Endometrium (tissue), 2 donors: ENCODE measurements at regions not wholly inside any gene's neighbourhood (a gene's known extent, or its start where the extent isn't known, plus 50 kb on each side); places are given as distances from the start of the nearest gene placed in this dataset.
"Not testable (repeated sequence)": the region's sequence is repeated elsewhere in the genome, so short reads cannot be mapped to it uniquely, and the experiment has no call there.

Source experiments
- FAIRE-seq: peaks from 2 replicates; lab custom pipeline; 2012; peaks lifted over from hg19 to GRCh38; lab: Jason Lieb, UNC
- donor health status: control.
- donor health status: control.

GRCh38 chrX:124238268-124238667 is 94.2 kb upstream of the TEX13D start:
- FAIRE-seq, result no peak

GRCh38 chrX:124239324-124239723 is 93.1 kb upstream of the TEX13D start:
- FAIRE-seq, result no peak

DNA sequence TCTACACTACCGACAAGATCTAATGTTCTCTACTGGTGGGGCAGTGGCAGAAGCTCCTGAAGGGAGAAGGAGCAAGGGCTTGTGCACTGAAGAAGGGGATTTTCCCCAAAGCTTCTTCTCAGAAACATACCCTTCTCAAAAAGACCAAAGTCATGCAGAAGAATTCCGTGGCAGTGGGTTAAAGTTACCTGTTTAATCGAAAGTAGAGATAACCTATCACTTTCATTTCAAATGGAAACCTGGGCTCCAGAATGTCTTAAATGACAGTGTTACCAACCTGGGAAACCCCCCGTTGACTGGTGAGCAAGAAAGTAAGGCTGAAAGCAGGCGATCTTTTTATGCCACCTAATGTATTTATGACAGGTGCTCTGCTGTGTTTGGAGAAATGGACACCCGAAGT is 92.5 kb upstream of the TEX13D start:
- FAIRE-seq, result no peak

GRCh38 chrX:124240422-124240821 is 92.0 kb upstream of the TEX13D start:
- FAIRE-seq, result no peak

- FAIRE-seq, result peak; percentile 39
Measured at GRCh38 chrX:124242131-124242530, 90.3 kb upstream of the TEX13D start.

GRCh38 chrX:124249345-124249744 is 83.1 kb upstream of the TEX13D start:
- FAIRE-seq, result no peak

- FAIRE-seq, result no peak
Measured at GRCh38 chrX:124250835-124251437, 81.5 kb upstream of the TEX13D start.

- FAIRE-seq, result no peak
Measured at GRCh38 chrX:124254611-124255010, 77.8 kb upstream of the TEX13D start.

DNA sequence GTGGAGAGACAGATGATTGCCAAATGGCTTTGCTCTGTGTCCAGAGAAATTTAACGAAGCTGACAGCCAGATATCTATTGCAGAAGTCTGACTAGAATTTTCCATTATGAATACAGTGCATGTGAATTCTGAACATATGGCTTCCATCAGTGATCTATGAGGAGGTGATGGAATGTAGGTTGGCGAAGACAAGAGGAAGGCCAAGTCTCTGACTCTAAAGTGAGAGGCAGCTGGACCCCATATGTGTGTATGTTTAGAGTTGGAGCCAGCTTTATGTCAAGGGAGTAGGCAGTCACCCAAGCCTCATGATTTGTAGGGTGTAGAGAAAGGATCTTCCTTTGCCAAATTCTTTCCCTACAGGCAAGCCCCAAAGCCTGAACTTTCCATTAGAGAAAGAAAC is 76.2 kb upstream of the TEX13D start:
- peak; percentile 54 for FAIRE-seq

GRCh38 chrX:124256629-124257380 is 75.7 kb upstream of the TEX13D start:
- FAIRE-seq, result no peak

- no peak for FAIRE-seq
Measured at GRCh38 chrX:124257924-124258702, 74.3 kb upstream of the TEX13D start.

GRCh38 chrX:124260845-124261244 is 71.6 kb upstream of the TEX13D start:
- FAIRE-seq, result no peak

DNA sequence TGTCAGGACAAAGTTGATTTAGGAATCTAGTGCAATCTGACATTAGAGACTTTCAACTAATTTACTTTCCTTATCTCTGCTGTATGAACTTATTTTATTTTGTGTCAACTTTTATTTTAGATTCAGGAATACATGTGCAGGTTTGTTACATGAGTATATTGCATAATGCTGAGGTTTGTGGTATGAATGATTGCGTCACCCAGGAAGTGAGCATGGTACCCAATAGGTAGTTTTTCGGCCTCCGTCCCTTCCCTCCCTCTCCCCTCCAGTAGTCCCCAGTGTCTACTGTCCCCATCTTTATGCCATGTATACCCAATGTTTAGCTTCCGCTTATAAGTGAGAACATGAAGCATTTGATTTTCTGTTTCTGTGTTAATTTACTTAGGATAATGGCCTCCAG is 68.7 kb upstream of the TEX13D start:
- no peak for FAIRE-seq

DNA sequence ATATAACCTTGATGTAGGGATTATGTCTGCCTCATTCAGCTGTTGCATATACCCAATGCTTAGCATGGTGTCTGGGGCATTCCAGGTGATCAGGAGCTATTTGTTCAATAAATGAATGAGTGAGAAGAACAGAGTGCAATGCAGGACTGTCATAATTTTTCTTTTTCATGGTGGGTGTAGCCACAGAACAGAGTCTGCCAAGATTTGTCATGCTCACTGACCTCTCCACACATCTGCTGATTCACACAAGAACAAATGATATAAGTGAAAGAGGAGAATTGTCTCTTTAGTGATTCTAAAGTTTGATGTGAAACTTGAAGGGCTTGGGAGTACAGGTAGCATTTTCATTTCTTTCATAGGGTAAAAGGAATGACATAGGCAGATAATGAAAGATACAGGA is 64.4 kb upstream of the TEX13D start:
- FAIRE-seq, result no peak

DNA sequence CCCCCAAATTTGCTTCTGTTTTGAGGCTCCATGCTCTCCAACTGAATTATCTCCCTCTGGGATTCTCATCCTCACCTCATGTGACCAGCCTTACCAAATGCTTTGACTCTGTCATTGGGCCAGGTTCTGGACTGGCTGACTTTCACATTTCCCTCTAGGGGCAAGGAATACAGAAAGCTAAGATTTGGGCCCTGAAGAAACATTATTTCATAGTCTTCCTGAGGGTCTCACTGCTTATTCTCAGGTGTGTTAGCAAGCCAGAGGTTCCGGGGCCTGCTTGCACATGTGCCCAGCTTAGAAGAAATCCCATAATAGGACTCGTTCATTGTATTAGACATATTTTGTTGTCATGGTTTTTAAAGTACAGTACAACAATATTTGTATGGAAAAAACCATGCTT is 62.6 kb upstream of the TEX13D start:
- FAIRE-seq, result no peak

GRCh38 chrX:124271599-124271998 is 60.9 kb upstream of the TEX13D start:
- FAIRE-seq, result not testable (repeated sequence)

DNA sequence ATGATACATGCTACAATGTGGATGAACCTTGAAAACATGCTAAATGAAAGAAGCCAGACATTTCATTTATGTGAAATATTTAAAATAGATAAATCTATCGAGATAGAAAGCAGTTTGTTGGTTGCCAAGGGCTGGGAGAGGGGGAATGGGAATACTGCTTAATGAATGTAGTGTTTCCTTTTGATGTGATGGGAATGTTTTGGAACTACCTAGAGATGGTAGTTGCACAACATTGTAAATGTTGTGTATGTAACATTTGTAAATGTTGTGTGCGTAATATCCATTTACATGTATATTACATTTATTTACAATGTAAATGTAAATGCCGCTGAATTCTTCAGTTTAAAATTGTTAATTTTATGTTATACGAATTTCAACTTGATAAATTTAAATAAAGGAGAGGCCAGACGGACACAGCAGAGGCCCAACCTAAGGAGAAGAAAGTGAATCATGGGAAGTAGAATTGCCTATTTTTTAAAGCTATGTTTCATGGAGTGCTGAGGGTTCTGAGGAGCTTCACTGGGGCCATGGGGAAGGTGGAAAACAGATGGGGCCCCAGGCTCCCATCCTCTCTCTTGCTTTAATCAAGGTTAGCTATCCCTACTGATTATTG is 60.0 kb upstream of the TEX13D start:
- no peak for FAIRE-seq

- no peak for FAIRE-seq
Measured at GRCh38 chrX:124274438-124275181, 57.9 kb upstream of the TEX13D start.

DNA sequence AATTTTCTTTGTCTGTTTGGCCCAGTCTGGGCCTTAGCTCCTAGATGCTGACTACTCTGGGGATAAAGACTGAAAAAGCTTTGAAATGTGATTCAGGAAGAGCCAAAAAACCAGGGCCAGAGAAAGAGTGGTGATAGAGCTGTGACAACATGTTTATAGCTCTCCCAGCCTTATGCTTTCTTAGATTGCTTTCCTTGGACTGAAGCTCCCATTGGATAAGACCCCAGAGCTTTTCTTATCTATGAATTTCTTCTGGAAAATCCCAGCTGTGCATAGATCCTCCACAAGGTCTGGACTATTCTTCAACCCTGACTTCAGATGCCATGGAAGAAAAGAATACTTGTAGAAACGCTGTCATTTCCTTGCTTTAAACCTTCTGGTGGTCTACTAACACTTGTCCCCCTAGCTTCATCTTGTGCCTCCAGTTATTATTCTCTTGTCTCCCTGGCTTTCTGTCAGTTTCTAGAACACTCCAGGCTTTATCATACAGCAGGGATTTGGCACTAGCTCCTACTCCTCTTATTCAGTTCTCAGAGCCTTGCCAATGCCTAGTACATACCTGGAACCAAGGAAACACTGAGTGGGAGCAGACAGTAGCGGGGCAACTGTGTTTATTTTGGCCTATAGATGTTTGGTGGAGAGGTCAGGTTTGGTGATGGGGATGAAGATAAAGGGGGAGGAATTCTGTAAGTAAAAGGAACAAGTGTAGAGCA is 57.1 kb upstream of the TEX13D start:
- FAIRE-seq, result no peak

- FAIRE-seq, result no peak
Measured at GRCh38 chrX:124280294-124280902, 52.1 kb upstream of the TEX13D start.

- no peak for FAIRE-seq
Measured at GRCh38 chrX:124282580-124282979, 49.9 kb upstream of the TEX13D start.
